ENCODE measurements at regions not wholly inside any gene's neighbourhood (a gene's known extent, or its start where the extent isn't known, plus 50 kb on each side); places are given as distances from the start of the nearest gene placed in this dataset.

DNA sequence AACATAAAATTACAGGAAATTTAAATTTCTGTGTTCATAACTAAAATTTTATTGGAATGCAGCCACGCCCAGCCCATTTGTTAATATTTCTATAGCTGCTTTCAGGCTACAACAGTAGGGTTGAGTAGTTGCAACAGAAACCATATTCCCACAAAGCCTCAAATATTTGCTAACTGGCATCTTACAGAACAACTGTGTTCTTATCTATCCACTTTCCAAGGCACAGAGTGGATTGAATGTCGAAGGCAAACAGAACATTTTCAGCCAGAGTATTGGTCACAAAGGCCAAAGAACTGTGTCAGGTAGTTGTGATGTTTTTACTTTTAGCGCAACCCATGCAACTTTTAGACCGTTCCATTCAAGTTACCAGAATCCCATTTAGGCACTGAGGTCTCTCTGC is 51.1 kb upstream of the OPN4 start:
- no peak overlapping the region for H2AFZ ChIP-seq (replicated peaks)
- Mint-ChIP-seq H3K36me3 (no peaks in the 10 kb centered on the region), H3K4me1 (peaks cover 8% of the 10 kb centered on the region), H3K27me3 (ENCODE audit: insufficient read depth, low read depth) (no peaks in the 10 kb centered on the region), H3K4me3 (no peak overlapping the region), H3K9me3 (peaks cover 14% of the 10 kb centered on the region), H3K27ac (no peak overlapping the region)
- TF ChIP-seq CTCF (IDR thresholded peaks at IDR 0.05) (no peak), EZH2 (IDR thresholded peaks at IDR 0.05) (no peak), EZH2phosphoT487 (IDR thresholded peaks at IDR 0.05) (no peak)
- H3F3A ChIP-seq (ENCODE audit: low read depth), result no peaks in the 10 kb centered on the region
- no peak overlapping the region for H3K9ac ChIP-seq
- H3K4me2 ChIP-seq, result no peak overlapping the region
- no peaks in the 10 kb centered on the region for H3K36me3 ChIP-seq
- H4K20me1 ChIP-seq (ENCODE audit: low read depth), result no peaks in the 10 kb centered on the region
- H3K9me3 ChIP-seq (ENCODE audit: low read depth), result no peaks in the 10 kb centered on the region
- peaks cover 10% of the 10 kb centered on the region for H3K4me1 ChIP-seq
- DNase-seq (ENCODE audit: low spot score), result no peak
- H3K4me3 ChIP-seq, result no peak overlapping the region
- no peaks in the 10 kb centered on the region for H3K79me2 ChIP-seq (ENCODE audit: low read depth)
- no peak overlapping the region for H3K27ac ChIP-seq
- H3K27me3 ChIP-seq, result no peaks in the 10 kb centered on the region
